ENCODE measurements at regions not wholly inside any gene's neighbourhood (a gene's known extent, or its start where the extent isn't known, plus 50 kb on each side); places are given as distances from the start of the nearest gene placed in this dataset.
"Not testable (repeated sequence)": the region's sequence is repeated elsewhere in the genome, so short reads cannot be mapped to it uniquely, and the experiment has no call there.

GRCh38 chr2:131626011-131626410, 98.3 kb downstream of the CCDC74A start:
- DNase-seq; H3K36me3 Mint-ChIP-seq (ENCODE audit: insufficient read depth in 2 of 2); H3K27ac Mint-ChIP-seq; H3K9me3 Mint-ChIP-seq; H3K4me3 Mint-ChIP-seq; H3K27me3 Mint-ChIP-seq (ENCODE audit: low read depth); H3K4me1 Mint-ChIP-seq (ENCODE audit: low read depth); ATAC-seq (replicated peaks in 1 of 2): not testable (repeated sequence)

GRCh38 chr2:131626565-131626964, 98.9 kb downstream of the CCDC74A start:
- H3K4me1 Mint-ChIP-seq (ENCODE audit: low read depth); H3K9me3 Mint-ChIP-seq; H3K27ac Mint-ChIP-seq; ATAC-seq (replicated peaks in 1 of 2); H3K27me3 Mint-ChIP-seq (ENCODE audit: low read depth); DNase-seq; H3K36me3 Mint-ChIP-seq (ENCODE audit: insufficient read depth in 2 of 2); H3K4me3 Mint-ChIP-seq: not testable (repeated sequence)

GRCh38 chr2:131627777-131628176, 100.1 kb downstream of the CCDC74A start:
- not testable (repeated sequence) for ATAC-seq (replicated peaks in 1 of 2); H3K4me1 Mint-ChIP-seq (ENCODE audit: low read depth); H3K9me3 Mint-ChIP-seq; H3K27me3 Mint-ChIP-seq (ENCODE audit: low read depth); DNase-seq; H3K27ac Mint-ChIP-seq; H3K4me3 Mint-ChIP-seq; H3K36me3 Mint-ChIP-seq (ENCODE audit: insufficient read depth in 2 of 2)

- H3K4me3 Mint-ChIP-seq; ATAC-seq (replicated peaks in 1 of 2); DNase-seq; H3K27me3 Mint-ChIP-seq (ENCODE audit: low read depth); H3K36me3 Mint-ChIP-seq (ENCODE audit: insufficient read depth in 2 of 2); H3K9me3 Mint-ChIP-seq; H3K27ac Mint-ChIP-seq; H3K4me1 Mint-ChIP-seq (ENCODE audit: low read depth): not testable (repeated sequence)
These were observed 104.0 kb downstream of the CCDC74A start for GRCh38 chr2:131631648-131632047.

- not testable (repeated sequence) for H3K9me3 Mint-ChIP-seq; H3K4me3 Mint-ChIP-seq; H3K27me3 Mint-ChIP-seq (ENCODE audit: low read depth); ATAC-seq (replicated peaks in 1 of 2); DNase-seq; H3K4me1 Mint-ChIP-seq (ENCODE audit: low read depth); H3K27ac Mint-ChIP-seq; H3K36me3 Mint-ChIP-seq (ENCODE audit: insufficient read depth in 2 of 2)
These were observed 105.7 kb downstream of the CCDC74A start for GRCh38 chr2:131633405-131633804.

GRCh38 chr2:131633827-131634695, 106.4 kb downstream of the CCDC74A start:
- not testable (repeated sequence) for H3K4me3 Mint-ChIP-seq; DNase-seq; H3K9me3 Mint-ChIP-seq; ATAC-seq (replicated peaks in 1 of 2); H3K27ac Mint-ChIP-seq; H3K36me3 Mint-ChIP-seq (ENCODE audit: insufficient read depth in 2 of 2); H3K4me1 Mint-ChIP-seq (ENCODE audit: low read depth); H3K27me3 Mint-ChIP-seq (ENCODE audit: low read depth)

- DNase-seq: no peak
- Mint-ChIP-seq H3K9me3 (no peaks in the 10 kb centered on the region), H3K27me3 (ENCODE audit: low read depth) (peaks cover 1% of the 10 kb centered on the region), H3K27ac (no peak overlapping the region), H3K4me1 (ENCODE audit: low read depth) (no peaks in the 10 kb centered on the region), H3K4me3 (no peak overlapping the region), H3K36me3 (ENCODE audit: insufficient read depth in 2 of 2) (no peaks in the 10 kb centered on the region)
- no peak for ATAC-seq (replicated peaks in 1 of 2)
These were observed 107.9 kb downstream of the CCDC74A start for GRCh38 chr2:131635611-131636010.

- not testable (repeated sequence) for H3K9me3 Mint-ChIP-seq; H3K4me1 Mint-ChIP-seq (ENCODE audit: low read depth); ATAC-seq (replicated peaks in 1 of 2); H3K4me3 Mint-ChIP-seq; H3K36me3 Mint-ChIP-seq (ENCODE audit: insufficient read depth in 2 of 2); H3K27ac Mint-ChIP-seq; DNase-seq
- H3K27me3 Mint-ChIP-seq (ENCODE audit: low read depth): peaks cover 11% of the 10 kb centered on the region
These were observed 109.1 kb downstream of the CCDC74A start for GRCh38 chr2:131636704-131637308.

GRCh38 chr2:131639001-131639620, 111.4 kb downstream of the CCDC74A start:
- H3K4me3 Mint-ChIP-seq; ATAC-seq (replicated peaks in 1 of 2); H3K4me1 Mint-ChIP-seq (ENCODE audit: low read depth); DNase-seq; H3K36me3 Mint-ChIP-seq (ENCODE audit: insufficient read depth in 2 of 2); H3K9me3 Mint-ChIP-seq; H3K27ac Mint-ChIP-seq: not testable (repeated sequence)
- H3K27me3 Mint-ChIP-seq (ENCODE audit: low read depth): peaks cover 28% of the 10 kb centered on the region

GRCh38 chr2:131641414-131642206, 113.9 kb downstream of the CCDC74A start:
- Mint-ChIP-seq H3K4me3 (no peak overlapping the region), H3K9me3 (no peaks in the 10 kb centered on the region), H3K27ac (no peak overlapping the region), H3K4me1 (ENCODE audit: low read depth) (no peaks in the 10 kb centered on the region), H3K36me3 (ENCODE audit: insufficient read depth in 2 of 2) (no peaks in the 10 kb centered on the region), H3K27me3 (ENCODE audit: low read depth) (peaks cover 47% of the 10 kb centered on the region)
- no peak for DNase-seq
- ATAC-seq (replicated peaks in 1 of 2): no peak

GRCh38 chr2:131643180-131643579, 115.5 kb downstream of the CCDC74A start:
- H3K4me1 Mint-ChIP-seq (ENCODE audit: low read depth); H3K9me3 Mint-ChIP-seq; H3K27ac Mint-ChIP-seq; H3K36me3 Mint-ChIP-seq (ENCODE audit: insufficient read depth in 2 of 2); ATAC-seq (replicated peaks in 1 of 2); DNase-seq; H3K4me3 Mint-ChIP-seq: not testable (repeated sequence)
- peaks cover 58% of the 10 kb centered on the region for H3K27me3 Mint-ChIP-seq (ENCODE audit: low read depth)

GRCh38 chr2:131645177-131645765, 117.6 kb downstream of the CCDC74A start:
- no peaks in the 10 kb centered on the region for H3K9me3 Mint-ChIP-seq
- H3K27ac Mint-ChIP-seq: no peak overlapping the region
- peaks cover 74% of the 10 kb centered on the region for H3K27me3 Mint-ChIP-seq (ENCODE audit: low read depth)
- H3K4me1 Mint-ChIP-seq (ENCODE audit: low read depth): no peaks in the 10 kb centered on the region
- DNase-seq (no peak), ATAC-seq (replicated peaks in 1 of 2) (no peak)
- H3K4me3 Mint-ChIP-seq: no peak overlapping the region
- no peaks in the 10 kb centered on the region for H3K36me3 Mint-ChIP-seq (ENCODE audit: insufficient read depth in 2 of 2)

Data from activated T-cell treated with anti-CD3 and anti-CD28 coated beads, Interleukin-2, amount 50 U/mL, for 72 hours (primary cell).